ENCODE measurements at regions not wholly inside any gene's neighbourhood (a gene's known extent, or its start where the extent isn't known, plus 50 kb on each side); places are given as distances from the start of the nearest gene placed in this dataset.

DNA sequence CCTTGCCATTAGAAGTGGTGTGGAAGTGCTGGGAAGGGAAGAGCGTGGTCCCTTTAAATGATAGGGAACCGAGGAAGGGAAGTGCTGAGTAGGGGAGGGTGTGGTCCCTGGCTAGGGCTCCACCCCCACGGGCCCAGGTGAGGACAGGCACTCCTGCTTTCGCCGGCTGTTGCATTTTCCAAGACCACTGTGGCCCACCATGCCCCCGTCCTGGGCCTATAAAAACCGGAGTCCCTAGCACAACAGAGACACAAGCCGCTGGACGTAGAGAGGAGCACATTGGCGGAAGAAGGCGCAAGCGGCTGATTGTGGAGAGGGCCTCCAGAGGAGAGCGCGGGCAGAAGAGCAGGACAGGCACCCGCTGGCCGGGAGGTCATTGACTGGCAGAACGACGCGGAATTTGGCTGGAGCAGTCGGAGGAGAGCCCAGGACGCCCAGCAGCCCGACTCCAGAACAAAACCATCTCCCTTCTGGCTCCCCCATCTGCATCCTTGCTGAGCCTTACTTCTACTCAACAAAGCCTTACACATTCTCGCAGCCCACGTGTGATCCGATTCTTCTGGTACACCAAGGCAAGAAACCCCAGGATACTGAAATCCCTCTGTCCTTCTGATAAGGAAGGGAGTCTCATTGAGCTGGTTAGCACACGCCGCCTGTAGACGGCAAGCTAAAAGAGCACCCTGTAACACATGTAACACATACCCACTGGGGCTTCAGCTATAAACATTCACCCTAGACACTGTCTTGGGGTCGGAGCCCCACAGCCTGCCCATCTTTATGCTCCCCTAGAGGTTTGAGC, 146.2 kb upstream of the LYZL1 start:
- Histone ChIP-seq H3K27me3 (ENCODE audit: control insufficient read depth, low read length) (no peaks in the 10 kb centered on the region), H3K79me2 (ENCODE audit: control insufficient read depth, low read length) (no peaks in the 10 kb centered on the region), H3K36me3 (ENCODE audit: control insufficient read depth, low read length) (no peaks in the 10 kb centered on the region), H3K4me2 (ENCODE audit: low read length) (no peak overlapping the region), H4K20me1 (ENCODE audit: control insufficient read depth, insufficient read depth, low read depth, low read length) (no peaks in the 10 kb centered on the region), H3K9me2 (replicated peaks; ENCODE audit: control insufficient read depth, low read length) (no peaks in the 10 kb centered on the region), H3F3A (ENCODE audit: control insufficient read depth, insufficient read depth) (no peaks in the 10 kb centered on the region), H3K4me1 (ENCODE audit: control insufficient read depth, low read length) (no peaks in the 10 kb centered on the region), H3K9me3 (ENCODE audit: control insufficient read depth, insufficient read depth, low read length) (no peaks in the 10 kb centered on the region), H3K4me3 (ENCODE audit: low read length) (no peak overlapping the region), H3K27ac (ENCODE audit: low read depth, low read length) (no peak overlapping the region)
- no peak for TF ChIP-seq CTCF (IDR thresholded peaks at IDR 0.05; ENCODE audit: low read depth, low read length, poor library complexity, severe bottlenecking)
- TF ChIP-seq EZH2phosphoT487 (IDR thresholded peaks at IDR 0.05; ENCODE audit: borderline replicate concordance, low read length) = no peak

GRCh38 chr10:29144126-29144525, 144.7 kb upstream of the LYZL1 start:
- Histone ChIP-seq H4K20me1 (ENCODE audit: control insufficient read depth, insufficient read depth, low read depth, low read length) (no peaks in the 10 kb centered on the region), H3K9me2 (replicated peaks; ENCODE audit: control insufficient read depth, low read length) (no peaks in the 10 kb centered on the region), H3K36me3 (ENCODE audit: control insufficient read depth, low read length) (no peaks in the 10 kb centered on the region), H3F3A (ENCODE audit: control insufficient read depth, insufficient read depth) (no peaks in the 10 kb centered on the region), H3K27ac (ENCODE audit: low read depth, low read length) (no peak overlapping the region), H3K4me2 (ENCODE audit: low read length) (no peak overlapping the region), H3K4me3 (ENCODE audit: low read length) (no peak overlapping the region), H3K79me2 (ENCODE audit: control insufficient read depth, low read length) (no peaks in the 10 kb centered on the region), H3K27me3 (ENCODE audit: control insufficient read depth, low read length) (no peaks in the 10 kb centered on the region), H3K9me3 (ENCODE audit: control insufficient read depth, insufficient read depth, low read length) (no peaks in the 10 kb centered on the region), H3K4me1 (ENCODE audit: control insufficient read depth, low read length) (no peaks in the 10 kb centered on the region)
- TF ChIP-seq CTCF (IDR thresholded peaks at IDR 0.05; ENCODE audit: low read depth, low read length, poor library complexity, severe bottlenecking) (no peak), EZH2phosphoT487 (IDR thresholded peaks at IDR 0.05; ENCODE audit: borderline replicate concordance, low read length) (no peak)

DNA sequence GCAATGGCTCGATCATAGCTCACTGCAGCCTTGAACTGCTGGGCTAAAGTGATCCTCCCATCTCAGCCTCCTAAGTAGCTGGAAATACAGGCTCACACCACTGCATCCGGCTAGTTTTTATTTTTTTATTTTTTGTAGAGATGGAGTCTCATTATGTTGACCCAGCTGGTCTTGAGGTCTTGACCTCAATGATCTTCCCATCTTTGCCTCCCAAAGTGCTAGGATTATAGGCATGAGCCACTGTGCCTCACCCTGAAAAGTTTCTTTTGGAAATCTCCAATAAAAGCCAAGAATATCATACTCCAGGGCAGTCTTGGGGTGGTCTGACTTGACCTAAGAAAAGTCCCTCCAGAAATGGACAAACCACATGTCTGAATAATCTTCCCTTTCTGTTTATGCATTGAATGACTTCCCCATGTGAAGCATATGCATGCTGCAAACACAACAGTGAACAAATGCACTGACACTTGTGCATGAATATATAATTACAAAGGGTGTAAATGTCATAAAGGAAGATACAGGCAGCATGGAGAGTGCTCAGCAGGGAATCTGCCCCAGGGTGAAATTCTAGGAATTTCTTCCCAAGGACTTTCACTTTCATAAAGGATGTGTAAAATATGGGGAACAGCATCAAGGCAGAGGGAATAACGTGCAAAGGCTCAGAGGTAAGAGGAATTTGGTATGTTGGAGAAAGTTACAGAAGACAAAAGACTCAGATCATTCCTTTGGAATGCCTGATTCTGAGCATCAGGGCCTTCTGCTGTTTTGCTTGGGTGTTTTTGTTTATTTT, 142.4 kb upstream of the LYZL1 start:
- Histone ChIP-seq H4K20me1 (ENCODE audit: control insufficient read depth, insufficient read depth, low read depth, low read length) (no peaks in the 10 kb centered on the region), H3K4me1 (ENCODE audit: control insufficient read depth, low read length) (no peaks in the 10 kb centered on the region), H3K27ac (ENCODE audit: low read depth, low read length) (no peak overlapping the region), H3K27me3 (ENCODE audit: control insufficient read depth, low read length) (no peaks in the 10 kb centered on the region), H3K9me3 (ENCODE audit: control insufficient read depth, insufficient read depth, low read length) (no peaks in the 10 kb centered on the region), H3F3A (ENCODE audit: control insufficient read depth, insufficient read depth) (no peaks in the 10 kb centered on the region), H3K36me3 (ENCODE audit: control insufficient read depth, low read length) (no peaks in the 10 kb centered on the region), H3K9me2 (replicated peaks; ENCODE audit: control insufficient read depth, low read length) (no peaks in the 10 kb centered on the region), H3K79me2 (ENCODE audit: control insufficient read depth, low read length) (no peaks in the 10 kb centered on the region), H3K4me3 (ENCODE audit: low read length) (no peak overlapping the region), H3K4me2 (ENCODE audit: low read length) (no peak overlapping the region)
- TF ChIP-seq EZH2phosphoT487 (IDR thresholded peaks at IDR 0.05; ENCODE audit: borderline replicate concordance, low read length) (no peak), CTCF (IDR thresholded peaks at IDR 0.05; ENCODE audit: low read depth, low read length, poor library complexity, severe bottlenecking) (no peak)

Data from DOHH2 (cell line).